Adrenal gland (tissue), 9 donors: ENCODE measurements at regions not wholly inside any gene's neighbourhood (a gene's known extent, or its start where the extent isn't known, plus 50 kb on each side); places are given as distances from the start of the nearest gene placed in this dataset.

Source experiments
- DNase-seq, 7 donors: peaks; one replicate each; pipeline ENCODE4 v3.0.0-alpha.2; 2019 to 2020
- H3K27ac ChIP-seq, 5 donors: fragments of 200-600 bp; sonication (generic) in 4 of 5; 1 replicate in 3 of 5; 2 replicates in 2 of 5; pipeline versions ENCODE4 v1.5.1 to v1.8.0; 2016 to 2020; ENCODE audit warnings: mild to moderate bottlenecking in 1 of 5
- H3K27me3 ChIP-seq: fragments of 200-600 bp; 2 replicates; pipeline ENCODE4 v1.8.0; 2021
- H3K36me3 ChIP-seq, 2 donors: fragments of 200-600 bp; replicated peaks in 1 of 2; 1 replicate in 1 of 2; 2 replicates in 1 of 2; pipeline versions ENCODE4 v1.5.1 to v1.8.0; 2018 to 2022
- H3K4me1 ChIP-seq, 2 donors: fragments of 200-600 bp; replicated peaks in 1 of 2; 1 replicate in 1 of 2; 2 replicates in 1 of 2; pipeline versions ENCODE4 v1.5.1 to v1.8.0; 2018 to 2021
- H3K4me3 ChIP-seq, 4 donors: fragments of 200-600 bp; sonication (generic) in 3 of 4; one replicate each; pipeline ENCODE4 v1.5.1; 2016 to 2018
- H3K9me3 ChIP-seq, 3 donors: fragments of 200-600 bp; sonication (generic) in 1 of 3; replicated peaks in 1 of 3; 1 replicate in 2 of 3; 2 replicates in 1 of 3; pipeline versions ENCODE4 v1.5.1 to v1.8.0; 2016 to 2021
- POLR2A ChIP-seq, 2 donors: fragments of 450-650 bp; IDR thresholded peaks; one replicate each; pipeline ENCODE4 v1.6.1; 2017; ENCODE audit warnings: antibody characterized with exemption in 2 of 2, mild to moderate bottlenecking in 2 of 2, moderate library complexity in 1 of 2
- whole genome bisulfite sequencing, 4 donors: extraction: QIAGEN DNeasy Blood & Tissue Kit in 2 of 4; methylation state at CpG; one replicate each; pipeline versions ENCODE4 v1.1.5 to v1.1.7; 2013 to 2017; 5-methylcytosine and 5-hydroxymethylcytosine counted together
- intact Hi-C, 2 donors: fragments of 100-400 bp; cut with DNase I; formaldehyde crosslinking; loops; one replicate each; pipeline versions ENCODE4 v1.14.1 to v1.15.0; 2022 to 2023
- TF ChIP-seq, protein P1 (sequence below), 6 experiments: fragments of 450-650 bp in 4 of 6; fragments of 200-600 bp in 2 of 6; sonication (generic) in 1 of 6; IDR thresholded peaks; 1 replicate in 5 of 6; 2 replicates in 1 of 6; pipeline versions ENCODE4 v1.5.1 to v1.8.0; 2016 to 2021; ENCODE audit warnings: antibody characterized with exemption in 6 of 6, mild to moderate bottlenecking in 2 of 6, moderate library complexity in 1 of 6
- donor health status: healthy with polysubstance abuse.
- donor health status: Bipolar disorder and iron deficiency.
- donor health status: DM: yes; HTN: yes; CAD: no.
- donor health status: DM: no; HTN: no; CAD: no.
- donor health status: DM: no; HTN: no; CAD: no.

DNA sequence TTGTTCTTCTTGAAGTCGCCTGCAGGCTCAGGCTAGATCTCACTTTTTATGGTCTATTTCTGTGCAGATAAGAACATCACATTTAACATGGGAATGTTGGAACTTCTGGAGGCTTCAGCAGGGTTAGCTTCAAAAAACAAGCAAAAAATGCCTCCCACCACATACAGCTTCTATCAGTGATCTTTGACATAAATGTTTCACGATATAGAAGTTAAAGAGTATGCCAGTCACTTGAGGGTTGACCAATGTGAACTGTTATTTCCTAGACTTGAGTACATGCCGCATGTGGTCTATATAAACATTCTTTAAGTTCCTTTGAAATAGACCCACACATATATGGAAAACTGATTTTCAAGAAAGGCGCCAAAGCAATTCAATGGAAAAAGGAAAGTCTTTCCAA lies 219.2 kb upstream of the KLF14 start:
- Histone ChIP-seq H3K4me1 (peaks cover 13 to 33% of the 10 kb centered on the region in 2 donors), H3K27me3 (no peaks in the 10 kb centered on the region), H3K27ac (no peak overlapping the region), H3K36me3 (peaks cover 0 to 14% of the 10 kb centered on the region in 2 donors), H3K9me3 (no peaks in the 10 kb centered on the region), H3K4me3 (no peak overlapping the region)
- DNase-seq: no peak
- intact Hi-C loops: no loop called here
- 77 to 93% (median 92%) methylated on average over 4 of the region's 4 CpGs for WGBS, 4 donors
- TF ChIP-seq, protein P1, sequence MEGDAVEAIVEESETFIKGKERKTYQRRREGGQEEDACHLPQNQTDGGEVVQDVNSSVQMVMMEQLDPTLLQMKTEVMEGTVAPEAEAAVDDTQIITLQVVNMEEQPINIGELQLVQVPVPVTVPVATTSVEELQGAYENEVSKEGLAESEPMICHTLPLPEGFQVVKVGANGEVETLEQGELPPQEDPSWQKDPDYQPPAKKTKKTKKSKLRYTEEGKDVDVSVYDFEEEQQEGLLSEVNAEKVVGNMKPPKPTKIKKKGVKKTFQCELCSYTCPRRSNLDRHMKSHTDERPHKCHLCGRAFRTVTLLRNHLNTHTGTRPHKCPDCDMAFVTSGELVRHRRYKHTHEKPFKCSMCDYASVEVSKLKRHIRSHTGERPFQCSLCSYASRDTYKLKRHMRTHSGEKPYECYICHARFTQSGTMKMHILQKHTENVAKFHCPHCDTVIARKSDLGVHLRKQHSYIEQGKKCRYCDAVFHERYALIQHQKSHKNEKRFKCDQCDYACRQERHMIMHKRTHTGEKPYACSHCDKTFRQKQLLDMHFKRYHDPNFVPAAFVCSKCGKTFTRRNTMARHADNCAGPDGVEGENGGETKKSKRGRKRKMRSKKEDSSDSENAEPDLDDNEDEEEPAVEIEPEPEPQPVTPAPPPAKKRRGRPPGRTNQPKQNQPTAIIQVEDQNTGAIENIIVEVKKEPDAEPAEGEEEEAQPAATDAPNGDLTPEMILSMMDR (IDR thresholded peaks at IDR 0.05): no peak
- no peak for TF ChIP-seq POLR2A (IDR thresholded peaks at IDR 0.05)

DNA sequence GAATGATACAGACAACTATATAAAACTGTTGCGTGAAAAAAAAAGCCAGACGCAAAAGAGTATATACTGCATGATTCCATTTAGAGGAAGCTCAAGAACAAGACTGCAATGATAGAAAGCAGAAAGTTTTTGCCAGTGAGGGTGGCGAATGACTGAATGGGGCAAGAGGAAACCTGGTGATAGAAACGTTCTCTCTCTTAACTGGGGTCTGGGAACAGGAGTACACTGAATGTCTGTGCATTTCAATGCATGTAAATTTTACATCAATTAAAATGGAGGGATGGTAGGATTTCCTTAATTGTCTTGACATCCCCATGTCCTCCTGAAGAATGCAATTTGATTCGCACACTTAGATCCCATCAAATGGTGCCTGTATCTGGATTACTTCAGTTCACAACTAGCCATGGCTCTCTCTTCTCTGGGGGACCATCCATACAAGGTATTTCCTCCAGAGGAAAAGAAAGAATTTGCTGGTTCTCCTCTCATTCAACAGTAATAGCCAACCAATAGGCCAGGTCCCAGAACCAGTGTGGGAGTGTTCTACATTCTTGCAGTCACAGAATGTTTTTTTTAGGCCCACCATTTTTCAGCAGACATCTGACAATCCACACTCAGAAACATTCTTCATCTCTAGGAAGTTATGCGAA lies 221.0 kb upstream of the KLF14 start:
- no peaks in the 10 kb centered on the region for H3K27me3 ChIP-seq
- peaks cover 6 to 31% of the 10 kb centered on the region in 2 donors for H3K4me1 ChIP-seq
- intact Hi-C loops: no loop called here
- 92 to 93% (median 92%) methylated on average over 6 of the region's 6 CpGs for WGBS, 4 donors
- TF ChIP-seq POLR2A (IDR thresholded peaks at IDR 0.05): no peak
- TF ChIP-seq, protein P1 (IDR thresholded peaks at IDR 0.05): no peak
- H3K9me3 ChIP-seq: no peaks in the 10 kb centered on the region
- H3K36me3 ChIP-seq: peaks cover 0 to 14% of the 10 kb centered on the region in 2 donors
- no peak overlapping the region for H3K27ac ChIP-seq
- DNase-seq: no peak
- no peak overlapping the region for H3K4me3 ChIP-seq

DNA sequence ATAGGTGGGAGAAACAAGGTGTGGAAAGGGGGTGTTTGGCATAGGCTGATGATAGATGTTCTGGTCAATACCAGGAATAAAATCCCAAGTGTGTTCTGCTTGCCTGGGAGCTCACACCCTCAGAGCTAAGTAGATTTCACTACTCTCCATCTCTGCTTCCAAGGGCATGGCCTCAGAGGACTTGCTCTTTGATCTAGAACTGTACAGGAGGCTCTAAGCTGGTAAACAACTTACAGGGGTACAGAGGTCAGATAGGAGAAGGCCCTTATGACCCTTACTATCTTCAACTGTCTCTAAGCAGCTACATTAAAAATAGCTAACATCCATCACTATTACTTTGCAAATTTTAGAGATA lies 221.5 kb upstream of the KLF14 start:
- no peaks in the 10 kb centered on the region for H3K9me3 ChIP-seq
- H3K4me1 ChIP-seq: peaks cover 6 to 31% of the 10 kb centered on the region in 2 donors
- DNase-seq: no peak
- H3K4me3 ChIP-seq: no peak overlapping the region
- no peaks in the 10 kb centered on the region for H3K27me3 ChIP-seq
- no peak overlapping the region for H3K27ac ChIP-seq
- intact Hi-C loops: no loop called here
- H3K36me3 ChIP-seq: peaks cover 0 to 14% of the 10 kb centered on the region in 2 donors
- TF ChIP-seq, protein P1 (IDR thresholded peaks at IDR 0.05): no peak
- no peak for TF ChIP-seq POLR2A (IDR thresholded peaks at IDR 0.05)

DNA sequence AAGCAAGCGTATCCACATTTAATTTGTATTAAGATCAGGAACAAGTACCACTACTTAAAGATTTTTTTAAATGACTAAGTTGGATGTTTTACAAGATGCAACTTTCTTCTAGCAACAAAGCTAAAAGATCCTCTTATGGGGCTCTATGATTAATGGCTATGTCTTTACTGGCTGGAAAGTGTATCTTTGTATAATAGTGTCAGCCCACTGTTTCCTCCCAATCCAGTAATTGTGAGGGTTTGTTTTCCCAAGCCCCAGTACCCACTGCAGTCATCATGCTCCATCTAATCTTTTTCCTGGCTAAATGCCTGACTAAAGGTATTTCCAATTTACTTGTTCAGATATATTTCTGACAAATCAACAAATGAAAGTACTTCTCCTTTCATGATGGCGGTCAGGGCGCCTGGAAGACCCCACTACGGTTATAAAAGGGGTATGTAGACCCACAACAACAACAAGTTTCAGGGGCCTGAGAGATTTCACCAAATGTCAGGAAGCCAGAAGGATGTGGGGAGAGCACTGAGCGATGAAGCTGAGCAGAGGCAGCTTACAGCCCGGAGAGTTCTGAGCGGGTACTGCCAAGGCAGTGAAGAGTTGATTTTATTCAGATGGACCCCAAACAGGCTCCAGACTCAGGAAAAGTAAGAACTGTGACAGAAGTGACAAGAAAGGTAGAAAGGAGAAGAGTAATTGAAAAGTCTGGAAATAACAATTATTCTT lies 222.6 kb upstream of the KLF14 start:
- Histone ChIP-seq H3K27ac (no peak overlapping the region), H3K4me1 (peaks cover 8 to 38% of the 10 kb centered on the region in 2 donors), H3K9me3 (no peaks in the 10 kb centered on the region), H3K4me3 (no peak overlapping the region), H3K36me3 (peaks cover 0 to 8% of the 10 kb centered on the region in 2 donors), H3K27me3 (no peaks in the 10 kb centered on the region)
- intact Hi-C loops: no loop called here
- 67 to 76% (median 74%) methylated on average over 7 of the region's 7 CpGs for WGBS, 4 donors
- no peak for TF ChIP-seq POLR2A (IDR thresholded peaks at IDR 0.05)
- TF ChIP-seq, protein P1 (IDR thresholded peaks at IDR 0.05): no peak
- DNase-seq: no peak
